GM18507 (cell line): ENCODE measurements at regions not wholly inside any gene's neighbourhood (a gene's known extent, or its start where the extent isn't known, plus 50 kb on each side); places are given as distances from the start of the nearest gene placed in this dataset.
"Not testable (repeated sequence)": the region's sequence is repeated elsewhere in the genome, so short reads cannot be mapped to it uniquely, and the experiment has no call there.

Experiments
- DNase-seq: peaks from one replicate; pipeline ENCODE4 v3.0.0; 2011; ENCODE audit warnings: low read depth; ENCODE audit not compliant: insufficient read length; ENCODE audit errors: extremely low spot score
- FAIRE-seq: peaks from 2 replicates; lab custom pipeline; 2011; peaks lifted over from hg19 to GRCh38; lab: Jason Lieb, UNC

- no peak for DNase-seq
- FAIRE-seq, result peak; percentile 80
Measured at GRCh38 chr6:86017236-86017635, 374.6 kb upstream of the SYNCRIP start.

- DNase-seq (no peak), FAIRE-seq (peak; percentile 65)
Measured at GRCh38 chr6:86016567-86016966, 373.9 kb upstream of the SYNCRIP start.

GRCh38 chr6:86016077-86016476, 373.4 kb upstream of the SYNCRIP start:
- DNase-seq, result no peak
- peak; percentile 46 for FAIRE-seq

GRCh38 chr6:86012991-86013390, 370.3 kb upstream of the SYNCRIP start:
- FAIRE-seq, result peak; percentile 70
- DNase-seq, result not testable (repeated sequence)

- no peak for DNase-seq
- FAIRE-seq, result no peak
Measured at GRCh38 chr6:86010915-86011786, 368.5 kb upstream of the SYNCRIP start.

GRCh38 chr6:85997206-85997605, 354.5 kb upstream of the SYNCRIP start:
- FAIRE-seq (no peak), DNase-seq (no peak)

- FAIRE-seq (no peak), DNase-seq (no peak)
Measured at GRCh38 chr6:85996034-85996375, 353.3 kb upstream of the SYNCRIP start.

GRCh38 chr6:85995339-85996033, 352.8 kb upstream of the SYNCRIP start:
- FAIRE-seq, result no peak

GRCh38 chr6:85986681-85987080, 344.0 kb upstream of the SYNCRIP start:
- FAIRE-seq, result no peak
- no peak for DNase-seq

More at GRCh38 chr6:85995339-85996033, 352.8 kb upstream of the SYNCRIP start:
- DNase-seq, result no peak

GRCh38 chr6:85983032-85983659, 340.5 kb upstream of the SYNCRIP start:
- DNase-seq (no peak), FAIRE-seq (peak; percentile 69)

GRCh38 chr6:85977661-85978060, 335.0 kb upstream of the SYNCRIP start:
- DNase-seq (no peak), FAIRE-seq (no peak)

- FAIRE-seq (peak; percentile 59), DNase-seq (peak; percentile 5)
Measured at GRCh38 chr6:85975957-85976356, 333.3 kb upstream of the SYNCRIP start.

GRCh38 chr6:85971238-85971637, 328.6 kb upstream of the SYNCRIP start:
- FAIRE-seq (no peak), DNase-seq (no peak)

- no peak for FAIRE-seq
- no peak for DNase-seq
Measured at GRCh38 chr6:85966828-85967227, 324.1 kb upstream of the SYNCRIP start.

GRCh38 chr6:85961746-85962145, 319.1 kb upstream of the SYNCRIP start:
- DNase-seq (no peak), FAIRE-seq (no peak)

GRCh38 chr6:85961125-85961524, 318.4 kb upstream of the SYNCRIP start:
- FAIRE-seq, result no peak

GRCh38 chr6:85948481-85948880, 305.8 kb upstream of the SYNCRIP start:
- no peak for FAIRE-seq
- DNase-seq, result no peak

More at GRCh38 chr6:85961125-85961524, 318.4 kb upstream of the SYNCRIP start:
- no peak for DNase-seq

- DNase-seq, result no peak
- no peak for FAIRE-seq
Measured at GRCh38 chr6:85945459-85946185, 302.9 kb upstream of the SYNCRIP start.

GRCh38 chr6:85944776-85945175, 302.1 kb upstream of the SYNCRIP start:
- DNase-seq (no peak), FAIRE-seq (no peak)

GRCh38 chr6:85942844-85943243, 300.2 kb upstream of the SYNCRIP start:
- DNase-seq, result no peak
- no peak for FAIRE-seq
